GM21515 (cell line): ENCODE measurements at regions not wholly inside any gene's neighbourhood (a gene's known extent, or its start where the extent isn't known, plus 50 kb on each side); places are given as distances from the start of the nearest gene placed in this dataset.
A peak's percentile ranks its signal among the peaks of the same experiment; 100 is the strongest.
"Not testable (repeated sequence)": the region's sequence is repeated elsewhere in the genome, so short reads cannot be mapped to it uniquely, and the experiment has no call there.

ENCODE experiments used
- ATAC-seq: cut with Tn5 transposase; IDR thresholded peaks from one replicate; pipeline ENCODE4 v1.9.1; 2021; ENCODE audit not compliant: unreplicated experiment

DNA sequence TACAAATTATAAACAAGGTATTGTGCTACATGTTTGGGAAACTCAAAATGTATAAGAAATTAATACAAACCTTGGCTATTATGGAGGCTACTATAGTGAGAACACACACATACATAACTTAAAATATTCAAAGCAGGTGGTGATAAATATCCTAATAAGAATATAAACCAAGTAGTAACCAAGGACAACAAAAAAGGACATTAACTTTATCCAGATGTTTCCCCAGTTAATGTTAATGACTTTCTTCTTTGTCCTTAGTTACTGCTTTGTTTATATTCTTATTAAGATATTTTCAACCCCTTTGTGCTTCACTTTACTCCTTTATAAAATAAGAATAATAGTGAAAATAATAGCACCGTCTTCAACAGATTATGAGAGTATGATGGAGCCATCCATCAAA is 241.6 kb downstream of the CALCRL start:
- ATAC-seq = no peak

- ATAC-seq = no peak
These were observed 242.0 kb downstream of the CALCRL start for GRCh38 chr2:187206071-187206470.

GRCh38 chr2:187198136-187198535 is 249.9 kb downstream of the CALCRL start:
- no peak for ATAC-seq

DNA sequence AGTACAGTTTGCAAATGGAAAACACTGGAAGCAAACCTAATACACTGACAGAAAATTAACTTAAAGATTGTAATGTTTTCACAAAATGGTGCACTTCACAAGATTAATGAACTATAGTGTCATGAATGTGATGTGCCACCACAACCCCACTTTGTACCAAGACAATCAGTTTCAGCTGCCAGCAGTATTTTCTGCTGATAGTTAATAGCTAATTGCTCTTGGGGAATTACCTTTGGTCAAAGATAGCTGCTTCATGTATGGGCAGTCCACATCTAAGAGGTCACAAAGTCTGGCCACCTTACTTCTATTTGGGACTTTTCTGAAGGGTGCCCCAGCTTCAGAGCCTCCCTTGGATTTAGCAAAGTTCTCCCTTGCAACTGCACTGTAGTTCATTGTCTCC is 254.0 kb downstream of the CALCRL start:
- ATAC-seq = no peak

DNA sequence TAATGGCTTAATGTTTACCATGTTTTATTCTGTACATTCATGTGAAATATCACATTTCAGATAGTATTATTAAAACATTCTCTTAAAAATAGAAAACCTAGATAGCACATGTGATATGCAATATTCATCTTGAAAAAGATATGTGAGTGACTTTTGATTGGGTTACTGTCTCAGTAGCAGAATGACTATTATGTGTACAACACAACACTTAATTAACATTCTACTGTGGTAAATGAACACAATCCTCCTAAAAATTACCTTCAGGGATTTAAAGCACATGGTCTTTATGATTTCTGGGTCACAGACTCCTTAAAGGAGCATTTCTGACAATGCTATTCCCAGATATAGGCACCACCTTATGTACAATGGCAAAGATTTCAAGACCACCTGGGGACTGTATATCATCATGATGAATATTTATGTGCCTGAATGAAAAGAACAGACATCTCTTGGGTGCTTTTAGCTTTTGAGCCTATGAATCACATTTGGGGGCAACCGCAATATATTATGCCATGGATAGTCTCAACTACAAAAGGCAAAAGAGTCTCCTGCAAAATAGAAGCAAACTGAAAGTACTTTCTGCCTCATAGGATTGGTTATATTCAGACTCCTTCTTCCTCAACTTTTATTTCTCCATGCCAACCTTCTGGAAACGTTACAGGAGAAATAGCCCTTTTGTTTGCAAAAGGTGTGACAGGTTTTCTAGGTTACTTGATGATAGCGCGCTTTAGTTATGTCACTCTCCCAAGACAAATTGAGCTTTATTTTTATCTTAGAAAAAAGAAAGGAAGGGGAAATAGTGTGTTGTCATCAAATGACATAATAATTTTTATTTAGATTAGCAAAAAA is 259.0 kb downstream of the CALCRL start:
- no peak for ATAC-seq

- no peak for ATAC-seq
These were observed 260.5 kb downstream of the CALCRL start for GRCh38 chr2:187187519-187187918.

DNA sequence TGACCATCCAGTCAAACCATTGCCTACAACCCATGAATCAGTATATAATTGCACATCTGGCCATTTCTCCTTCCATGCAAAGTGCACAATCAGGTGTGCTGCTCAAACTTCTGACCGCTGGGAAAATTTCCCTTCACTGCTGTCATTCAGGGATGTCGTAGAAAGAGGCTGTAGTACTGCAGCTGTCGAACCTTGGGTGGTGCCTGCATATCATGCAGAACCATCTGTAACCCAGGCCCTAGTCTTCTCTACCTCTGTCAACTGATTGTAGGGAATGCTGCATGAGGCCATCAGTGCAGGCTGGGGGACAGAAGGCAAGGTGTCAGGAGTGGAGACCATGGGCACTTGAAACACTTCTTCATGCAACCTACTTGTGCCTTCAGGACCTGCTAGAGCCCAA is 267.5 kb downstream of the CALCRL start:
- no peak for ATAC-seq

DNA sequence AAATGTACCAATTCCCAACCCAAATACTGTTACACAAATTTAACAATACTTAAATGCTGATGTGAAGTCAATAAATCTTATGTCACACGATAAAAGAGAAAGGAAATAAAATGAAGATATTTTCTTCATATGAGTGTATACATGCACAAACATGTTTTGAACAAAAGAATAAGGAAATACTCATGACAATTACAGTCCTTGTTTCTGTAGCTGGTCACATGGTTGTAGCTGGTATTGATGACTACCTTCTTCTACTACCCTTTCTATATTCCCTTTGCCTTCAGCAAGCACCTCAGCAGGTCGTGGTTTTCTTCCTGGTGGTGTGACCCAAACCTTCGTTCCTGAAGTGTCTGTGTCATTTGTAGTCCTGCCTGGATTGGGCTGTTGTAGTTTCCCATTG is 269.2 kb downstream of the CALCRL start:
- ATAC-seq = not testable (repeated sequence)

- ATAC-seq = no peak
These were observed 270.8 kb downstream of the CALCRL start for GRCh38 chr2:187177253-187177652.

DNA sequence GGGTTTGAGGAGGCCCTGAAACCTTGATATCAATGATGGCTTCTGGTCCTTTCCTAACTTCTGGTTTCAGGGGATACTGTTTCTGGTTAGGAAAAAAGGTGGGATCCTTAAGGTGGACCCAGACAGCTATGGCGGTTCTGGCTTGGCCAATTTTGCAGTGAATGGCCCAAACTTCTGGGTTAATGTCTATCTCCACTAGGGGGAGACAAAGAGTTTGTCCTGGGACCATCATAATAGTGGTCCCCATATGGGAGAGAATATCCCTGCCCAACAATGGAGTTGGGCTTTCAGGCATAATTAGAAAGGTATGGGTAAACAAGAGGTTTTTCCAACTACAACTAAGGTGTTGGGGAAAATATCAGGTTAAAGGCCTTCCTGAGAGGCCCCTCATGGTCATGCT is 273.5 kb downstream of the CALCRL start:
- no peak for ATAC-seq

DNA sequence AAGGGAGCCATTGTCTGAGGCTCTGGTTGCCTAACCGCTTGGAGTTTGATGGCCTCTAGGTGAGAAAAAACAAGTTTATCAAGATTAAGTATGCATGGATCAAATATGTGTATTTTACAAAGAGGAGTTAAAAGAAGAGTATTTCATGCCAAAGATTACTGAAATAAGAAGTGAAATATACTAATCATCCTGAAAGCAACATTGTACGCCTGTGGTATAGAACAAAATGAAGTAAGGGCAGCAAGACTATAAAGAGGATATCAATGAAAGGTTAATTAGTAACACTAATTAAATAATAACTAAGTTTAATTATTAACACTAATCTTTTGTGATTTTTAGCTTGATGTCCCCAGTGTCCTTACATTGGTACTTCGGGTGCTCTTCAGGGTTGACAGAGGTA is 276.7 kb downstream of the CALCRL start:
- ATAC-seq = no peak

GRCh38 chr2:187169864-187170263 is 278.2 kb downstream of the CALCRL start:
- ATAC-seq = no peak

DNA sequence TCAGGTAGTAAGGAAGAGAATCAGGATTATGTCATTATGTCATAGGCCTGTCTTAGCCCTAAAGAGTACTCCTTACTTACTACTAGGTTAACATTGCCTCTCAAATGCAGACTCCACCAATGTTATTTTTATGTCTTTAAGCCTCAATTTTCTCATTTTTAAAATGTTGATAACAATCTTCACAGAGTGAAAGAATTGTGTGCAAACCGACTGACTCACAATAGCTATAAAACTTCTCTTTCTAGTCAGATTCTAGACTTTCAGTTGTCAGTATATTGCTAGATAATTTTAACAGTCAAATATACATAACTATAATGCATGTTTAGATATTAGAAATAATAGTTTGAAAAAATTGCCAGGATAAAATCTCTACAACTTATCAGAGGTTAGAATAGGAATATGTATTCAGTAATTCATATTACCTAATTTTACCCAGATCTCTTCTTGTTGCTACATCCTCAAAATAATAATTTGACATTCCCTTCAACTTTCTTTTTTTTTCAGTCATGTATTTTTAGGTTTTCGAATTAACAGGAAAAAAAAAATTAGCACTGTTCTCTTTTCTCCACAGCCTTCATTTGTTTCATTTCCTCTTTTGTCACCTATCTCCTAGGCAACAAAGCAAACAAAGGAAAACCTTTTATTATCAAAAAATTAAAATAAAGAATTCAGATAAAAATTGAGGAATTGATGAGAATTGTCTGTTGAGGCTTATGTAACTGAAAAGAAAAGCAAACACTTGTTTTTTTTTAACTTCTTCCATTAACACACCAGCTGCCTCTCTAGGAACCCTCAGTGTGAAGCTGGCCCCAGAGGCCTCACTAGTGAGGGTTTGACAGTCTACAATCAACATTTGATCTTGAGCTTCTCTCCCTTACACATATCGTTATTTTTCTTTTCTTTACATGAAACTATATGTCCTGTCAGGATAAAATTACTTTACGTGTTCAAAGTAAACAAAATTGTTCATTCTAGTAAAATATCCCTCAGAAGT is 279.0 kb downstream of the CALCRL start:
- ATAC-seq = peak; percentile 72

DNA sequence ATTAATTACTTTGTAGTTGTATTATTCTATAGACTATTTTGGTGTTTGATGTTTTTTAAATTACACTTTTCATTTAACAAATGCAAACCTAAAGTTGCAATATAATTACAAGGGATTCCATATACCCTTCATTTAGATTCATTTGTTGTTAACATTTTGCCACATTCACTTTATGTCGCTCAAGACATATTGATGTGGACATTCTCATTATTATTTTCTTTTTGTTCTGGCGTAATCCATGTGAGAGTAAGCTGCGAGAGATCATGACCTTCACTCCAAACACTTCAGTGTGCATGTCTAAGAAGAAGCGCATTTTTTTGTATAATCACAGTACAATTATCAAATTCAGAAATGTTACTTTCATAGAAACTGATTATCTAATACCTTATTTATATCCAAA is 280.6 kb downstream of the CALCRL start:
- no peak for ATAC-seq

DNA sequence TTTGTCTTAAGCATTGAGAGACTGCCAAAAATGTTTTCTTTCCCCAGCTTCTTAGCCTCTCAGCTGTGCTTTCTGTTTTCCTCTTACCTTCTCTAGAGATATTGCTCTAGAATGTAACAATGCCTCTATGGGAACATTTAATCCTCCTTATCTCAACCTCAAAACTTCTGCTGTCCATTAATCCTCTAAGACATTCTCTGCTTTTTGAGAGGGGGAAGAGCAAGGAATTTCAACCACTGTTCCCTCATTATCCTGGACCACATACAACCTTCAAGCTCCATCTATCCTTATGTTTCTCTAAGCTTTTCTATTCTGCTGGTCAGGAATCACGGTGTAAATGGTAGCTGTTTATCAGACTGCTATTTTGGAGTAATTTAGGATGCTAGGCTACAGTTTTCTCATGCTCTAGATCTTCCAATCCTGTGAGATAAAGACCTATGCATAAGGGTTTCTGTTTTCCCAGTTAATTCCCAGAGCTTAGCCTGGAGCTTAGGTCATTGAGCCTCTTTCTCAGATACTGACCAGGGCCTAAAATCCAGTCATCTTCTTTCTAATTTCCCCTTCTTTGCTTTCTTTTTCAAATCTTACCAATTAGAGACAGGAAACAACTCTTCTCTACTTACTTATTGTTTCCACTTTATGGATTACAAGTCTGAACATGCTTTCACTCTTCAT is 282.0 kb downstream of the CALCRL start:
- ATAC-seq = no peak

- ATAC-seq = no peak
These were observed 289.6 kb downstream of the CALCRL start for GRCh38 chr2:187158452-187158851.

DNA sequence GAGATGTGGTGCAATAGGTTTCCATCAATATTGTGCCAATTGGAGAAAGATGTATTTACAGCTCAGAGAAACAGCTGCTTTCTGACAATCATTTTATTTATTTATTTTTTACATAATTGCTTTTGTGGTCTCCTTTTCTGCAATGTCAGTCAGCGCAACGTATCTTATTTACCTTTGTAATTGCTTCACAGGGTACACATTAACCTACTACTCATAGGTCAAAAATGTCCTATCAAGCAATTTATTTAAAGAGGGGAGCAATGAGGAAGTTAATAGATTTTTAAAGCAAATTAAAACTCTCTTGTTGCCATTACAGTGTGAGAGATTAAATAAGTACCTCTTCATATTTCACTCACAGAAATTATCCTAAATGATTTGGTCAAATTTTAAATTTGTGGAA is 291.0 kb downstream of the CALCRL start:
- no peak for ATAC-seq

GRCh38 chr2:187155476-187155875 is 292.6 kb downstream of the CALCRL start:
- ATAC-seq = no peak

DNA sequence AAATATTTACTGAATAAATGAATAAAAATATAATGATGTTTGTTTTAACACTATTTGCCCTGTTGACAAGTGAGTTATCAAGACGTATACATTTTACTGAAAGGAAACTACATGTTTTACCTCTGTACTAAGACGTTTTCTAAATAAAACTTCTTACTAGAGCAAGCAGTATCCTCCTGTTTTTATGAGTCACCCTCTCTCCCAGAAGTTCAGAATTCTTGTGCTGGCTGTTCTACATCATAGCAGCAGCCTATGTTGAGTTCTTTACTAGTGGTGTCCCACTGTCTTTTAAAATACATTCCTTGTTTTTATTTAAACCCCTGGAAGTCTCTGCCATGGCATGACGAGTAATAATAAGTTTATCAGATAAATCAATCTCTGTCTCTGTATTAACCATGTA is 297.4 kb downstream of the CALCRL start:
- ATAC-seq = no peak

DNA sequence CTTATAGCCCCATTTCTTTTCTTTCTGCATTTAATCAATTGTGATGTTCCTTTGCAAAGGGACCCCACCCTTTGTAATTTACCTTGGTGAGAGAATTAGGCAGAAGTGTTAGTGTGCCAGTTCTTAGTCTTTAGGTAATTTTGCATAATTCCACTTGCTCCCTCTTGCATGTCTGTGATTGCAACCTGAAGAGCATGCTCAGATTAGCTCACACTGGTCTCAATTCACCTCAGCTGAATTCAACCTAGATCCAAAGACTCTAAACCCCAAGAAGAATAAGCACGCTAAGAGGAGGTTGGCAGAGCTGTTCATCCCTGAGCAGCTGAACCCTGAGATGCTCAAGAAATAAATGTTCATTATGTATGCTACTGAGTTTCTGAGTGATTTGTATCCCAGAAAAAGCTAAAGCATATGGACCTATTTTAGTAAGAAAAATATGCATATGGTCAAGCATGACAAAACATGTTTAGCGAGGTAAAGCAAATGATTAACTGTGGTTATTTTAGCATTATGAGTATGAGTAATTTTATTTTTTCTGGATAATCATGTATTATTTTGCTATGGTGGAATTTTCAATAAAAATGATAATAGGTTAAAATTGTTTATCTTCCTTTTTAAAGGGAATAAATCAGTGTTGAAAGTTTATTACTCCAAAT is 299.2 kb upstream of the ZSWIM2 start:
- no peak for ATAC-seq

DNA sequence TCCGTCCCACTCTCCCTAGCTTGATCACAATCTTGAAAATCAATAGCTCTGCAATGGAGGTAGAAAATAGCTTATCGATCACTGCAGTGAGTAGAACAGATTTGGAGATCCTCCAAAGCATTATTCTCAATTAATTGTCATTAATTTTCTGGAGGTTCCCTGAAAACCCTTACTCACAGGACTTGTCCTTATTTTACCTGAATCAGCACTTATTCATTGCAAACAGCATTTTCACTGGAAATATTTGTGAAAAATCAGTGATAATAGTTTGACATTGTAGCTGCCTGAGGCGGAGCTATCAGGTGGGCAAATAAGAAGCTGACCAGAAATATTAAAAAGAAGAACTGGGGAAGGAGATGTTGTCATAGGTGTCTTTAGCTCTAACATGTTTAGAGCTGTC is 294.6 kb upstream of the ZSWIM2 start:
- ATAC-seq = no peak
